Tibial artery (tissue), 4 donors: ENCODE measurements at regions not wholly inside any gene's neighbourhood (a gene's known extent, or its start where the extent isn't known, plus 50 kb on each side); places are given as distances from the start of the nearest gene placed in this dataset.

Experiments used
- DNase-seq, 2 donors: peaks; one replicate each; pipeline ENCODE4 v3.0.0-alpha.2; 2019
- H3K27ac ChIP-seq, 2 donors: fragments of 200-600 bp; sonication (generic) in 1 of 2; 1 replicate in 1 of 2; 2 replicates in 1 of 2; pipeline ENCODE4 v1.5.1; 2018 to 2019; ENCODE audit warnings: mild to moderate bottlenecking in 1 of 2
- H3K27me3 ChIP-seq, 2 donors: fragments of 200-600 bp; sonication (generic) in 1 of 2; one replicate each; pipeline versions ENCODE4 v1.5.1 to v1.6.0; 2016 to 2019
- H3K36me3 ChIP-seq, 3 donors: fragments of 200-600 bp; sonication (generic) in 2 of 3; one replicate each; pipeline ENCODE4 v1.5.1; 2016 to 2019; ENCODE audit warnings: mild to moderate bottlenecking in 2 of 3
- H3K4me1 ChIP-seq, 4 donors: fragments of 200-600 bp; sonication (generic) in 2 of 4; 1 replicate in 3 of 4; 2 replicates in 1 of 4; pipeline ENCODE4 v1.5.1; 2016 to 2019
- H3K4me3 ChIP-seq, 2 donors: fragments of 200-600 bp; sonication (generic) in 1 of 2; 1 replicate in 1 of 2; 2 replicates in 1 of 2; pipeline ENCODE4 v1.5.1; 2018 to 2019; ENCODE audit warnings: mild to moderate bottlenecking in 2 of 2
- H3K9me3 ChIP-seq, 3 donors: fragments of 200-600 bp; sonication (generic) in 1 of 3; one replicate each; pipeline ENCODE4 v1.5.1; 2016 to 2019
- intact Hi-C: fragments of 100-400 bp; cut with DNase I; formaldehyde crosslinking; loops from one replicate; pipeline ENCODE4 v1.15.0; 2023; ENCODE audit warnings: low total_unique reads
- TF ChIP-seq, protein P1 (sequence below), 2 experiments: fragments of 200-600 bp in 1 of 2; fragments of 450-650 bp in 1 of 2; IDR thresholded peaks; one replicate each; pipeline ENCODE4 v1.5.1; 2017 to 2019; ENCODE audit warnings: antibody characterized with exemption in 2 of 2, mild to moderate bottlenecking in 1 of 2, moderate library complexity in 1 of 2

GRCh38 chr5:30414078-30414477 is 779.4 kb upstream of the CDH6 start:
- H3K27me3 ChIP-seq, result no peaks in the 10 kb centered on the region
- H3K36me3 ChIP-seq, result no peaks in the 10 kb centered on the region
- no peaks in the 10 kb centered on the region for H3K9me3 ChIP-seq
- intact Hi-C loops, result no loop called here
- no peaks in the 10 kb centered on the region for H3K4me1 ChIP-seq
- no peak overlapping the region for H3K4me3 ChIP-seq
- TF ChIP-seq, protein P1, sequence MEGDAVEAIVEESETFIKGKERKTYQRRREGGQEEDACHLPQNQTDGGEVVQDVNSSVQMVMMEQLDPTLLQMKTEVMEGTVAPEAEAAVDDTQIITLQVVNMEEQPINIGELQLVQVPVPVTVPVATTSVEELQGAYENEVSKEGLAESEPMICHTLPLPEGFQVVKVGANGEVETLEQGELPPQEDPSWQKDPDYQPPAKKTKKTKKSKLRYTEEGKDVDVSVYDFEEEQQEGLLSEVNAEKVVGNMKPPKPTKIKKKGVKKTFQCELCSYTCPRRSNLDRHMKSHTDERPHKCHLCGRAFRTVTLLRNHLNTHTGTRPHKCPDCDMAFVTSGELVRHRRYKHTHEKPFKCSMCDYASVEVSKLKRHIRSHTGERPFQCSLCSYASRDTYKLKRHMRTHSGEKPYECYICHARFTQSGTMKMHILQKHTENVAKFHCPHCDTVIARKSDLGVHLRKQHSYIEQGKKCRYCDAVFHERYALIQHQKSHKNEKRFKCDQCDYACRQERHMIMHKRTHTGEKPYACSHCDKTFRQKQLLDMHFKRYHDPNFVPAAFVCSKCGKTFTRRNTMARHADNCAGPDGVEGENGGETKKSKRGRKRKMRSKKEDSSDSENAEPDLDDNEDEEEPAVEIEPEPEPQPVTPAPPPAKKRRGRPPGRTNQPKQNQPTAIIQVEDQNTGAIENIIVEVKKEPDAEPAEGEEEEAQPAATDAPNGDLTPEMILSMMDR (IDR thresholded peaks at IDR 0.05), result no peak
- no peak for DNase-seq
- no peak overlapping the region for H3K27ac ChIP-seq

DNA sequence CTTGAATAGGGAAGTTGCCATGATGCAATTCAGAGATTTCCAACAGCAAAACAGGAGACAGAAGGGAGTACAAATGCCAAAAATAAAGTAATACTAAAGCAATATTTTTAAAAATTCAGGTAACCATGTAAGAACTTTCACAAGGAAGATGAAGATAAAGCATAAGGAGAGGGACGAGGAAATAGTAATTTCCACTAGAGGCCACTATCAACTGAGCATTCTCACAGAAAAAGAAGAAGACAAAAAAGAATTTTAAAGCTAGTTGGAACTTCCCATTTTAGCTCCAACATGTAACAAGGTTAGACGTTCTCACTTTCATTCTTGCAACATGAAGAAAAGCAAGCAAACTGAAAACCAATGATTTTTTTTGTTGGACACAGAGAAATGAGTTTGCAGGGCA is 779.9 kb upstream of the CDH6 start:
- Histone ChIP-seq H3K4me1 (no peaks in the 10 kb centered on the region), H3K27ac (no peak overlapping the region), H3K36me3 (no peaks in the 10 kb centered on the region), H3K9me3 (no peaks in the 10 kb centered on the region), H3K4me3 (no peak overlapping the region), H3K27me3 (no peaks in the 10 kb centered on the region)
- no peak for DNase-seq
- intact Hi-C loops, result no loop called here
- TF ChIP-seq, protein P1 (IDR thresholded peaks at IDR 0.05), result no peak

- Histone ChIP-seq H3K4me1 (no peaks in the 10 kb centered on the region), H3K36me3 (no peaks in the 10 kb centered on the region), H3K27me3 (no peaks in the 10 kb centered on the region), H3K4me3 (no peak overlapping the region), H3K9me3 (no peaks in the 10 kb centered on the region), H3K27ac (no peak overlapping the region)
- intact Hi-C loops, result no loop called here
- TF ChIP-seq, protein P1 (IDR thresholded peaks at IDR 0.05), result no peak
- DNase-seq, result no peak
These were observed 787.7 kb upstream of the CDH6 start for GRCh38 chr5:30405821-30406220.

- H3K36me3 ChIP-seq, result no peaks in the 10 kb centered on the region
- intact Hi-C loops, result no loop called here
- H3K4me3 ChIP-seq, result no peak overlapping the region
- TF ChIP-seq, protein P1 (IDR thresholded peaks at IDR 0.05), result peak in 1 of 2 experiments; percentile 21
- H3K4me1 ChIP-seq, result no peaks in the 10 kb centered on the region
- H3K27me3 ChIP-seq, result no peaks in the 10 kb centered on the region
- no peak overlapping the region for H3K27ac ChIP-seq
- DNase-seq, result peak in 1 of 2 donors; percentile 19
- no peaks in the 10 kb centered on the region for H3K9me3 ChIP-seq
These were observed 791.9 kb upstream of the CDH6 start for GRCh38 chr5:30401479-30402058.

DNA sequence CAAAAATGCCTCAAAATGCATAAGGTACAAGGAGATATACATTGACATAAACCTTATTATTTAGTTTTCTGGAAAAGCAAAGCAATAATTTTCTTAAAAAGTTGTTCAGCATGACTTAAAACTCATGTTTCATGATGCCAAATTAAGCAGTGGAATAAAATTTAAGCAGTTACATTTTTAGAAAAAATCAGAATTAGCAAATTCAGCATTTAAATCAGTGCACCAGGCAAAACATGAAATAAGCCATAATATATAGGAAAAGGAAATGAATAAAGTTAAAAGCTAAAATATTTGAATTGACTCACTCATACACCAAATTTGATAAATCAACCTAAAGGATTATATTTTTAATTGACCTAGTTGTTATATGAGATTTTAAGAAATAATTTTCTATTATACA is 795.1 kb upstream of the CDH6 start:
- no peaks in the 10 kb centered on the region for H3K27me3 ChIP-seq

More for the DNA sequence above, 795.1 kb upstream of the CDH6 start:
- Histone ChIP-seq H3K9me3 (no peaks in the 10 kb centered on the region), H3K36me3 (no peaks in the 10 kb centered on the region), H3K4me3 (no peak overlapping the region), H3K27ac (no peak overlapping the region), H3K4me1 (no peaks in the 10 kb centered on the region)
- no peak for DNase-seq
- TF ChIP-seq, protein P1 (IDR thresholded peaks at IDR 0.05), result no peak
- intact Hi-C loops, result no loop called here
